H1 (cell line): ENCODE measurements at regions not wholly inside any gene's neighbourhood (a gene's known extent, or its start where the extent isn't known, plus 50 kb on each side); places are given as distances from the start of the nearest gene placed in this dataset.

ENCODE experiments used
- CTCF ChIA-PET: fragments of 300-600 bp; sonication (Branson Sonifier 250); formaldehyde crosslinking; loops from one replicate; lab custom pipeline; 2021; ENCODE audit not compliant: partially characterized antibody; lab: Charles Lee
- POLR2A ChIA-PET: fragments of 300-600 bp; sonication (Branson Sonifier 250); formaldehyde crosslinking; loops from one replicate; lab custom pipeline; 2021; ENCODE audit warnings: inconsistent platforms; ENCODE audit not compliant: partially characterized antibody; lab: Charles Lee
- DNase-seq, 2 experiments: peaks; one replicate each; pipeline versions ENCODE4 v3.0.0 to v3.0.0-alpha.2; 2010 to 2022; ENCODE audit warnings: low spot score in 2 of 2, low read depth in 1 of 2, mixed read lengths in 1 of 2
- FAIRE-seq: peaks from 2 replicates; lab custom pipeline; 2011; peaks lifted over from hg19 to GRCh38; lab: Jason Lieb, UNC
- H2AFZ ChIP-seq: 2 replicates; pipeline ENCODE4 v1.8.1; 2012; ENCODE audit warnings: low read length, inconsistent platforms
- H2AK5ac ChIP-seq: 2 replicates; pipeline ENCODE4 v1.6.1; 2013; ENCODE audit warnings: low read depth, low read length
- H2BK120ac ChIP-seq: replicated peaks from 2 replicates; pipeline ENCODE3; 2013; ENCODE audit warnings: low read depth, low read length, inconsistent platforms
- H2BK12ac ChIP-seq: 2 replicates; pipeline ENCODE4 v1.6.1; 2013; ENCODE audit warnings: low read depth, low read length
- H2BK15ac ChIP-seq: 2 replicates; pipeline ENCODE4 v1.6.1; 2013; ENCODE audit warnings: low read length
- H2BK20ac ChIP-seq: 2 replicates; pipeline ENCODE4 v1.6.1; 2013; ENCODE audit warnings: low read length
- H2BK5ac ChIP-seq: 2 replicates; pipeline ENCODE4 v1.6.1; 2013; ENCODE audit warnings: low read depth, low read length
- H3K14ac ChIP-seq: 2 replicates; pipeline ENCODE4 v1.6.1; 2013; ENCODE audit warnings: inconsistent platforms; ENCODE audit not compliant: insufficient read length
- H3K18ac ChIP-seq: 2 replicates; pipeline ENCODE4 v1.6.1; 2013; ENCODE audit warnings: low read length; ENCODE audit errors: extremely low read depth
- H3K23ac ChIP-seq: 2 replicates; pipeline ENCODE4 v1.6.1; 2013; ENCODE audit warnings: inconsistent platforms; ENCODE audit not compliant: insufficient read length
- H3K23me2 ChIP-seq: 2 replicates; pipeline ENCODE4 v1.6.1; 2013; ENCODE audit warnings: low read depth, low read length
- H3K27ac ChIP-seq: 2 replicates; pipeline ENCODE4 v1.6.1; 2011; ENCODE audit warnings: low read depth, low read length, inconsistent platforms
- H3K27me3 ChIP-seq, 4 experiments: replicated peaks in 1 of 4; 1 replicate in 1 of 4; 2 replicates in 3 of 4; pipeline versions ENCODE4 v1.6.1 to v1.8.1; 2011 to 2013; ENCODE audit warnings: low read length in 3 of 4, mild to moderate bottlenecking in 3 of 4, inconsistent platforms in 2 of 4, mixed read lengths in 2 of 4, moderate library complexity in 1 of 4; ENCODE audit not compliant: control insufficient read depth in 3 of 4, insufficient read depth in 3 of 4; ENCODE audit errors: extremely low read depth in 1 of 4
- H3K36me3 ChIP-seq, 4 experiments: 2 replicates each; pipeline versions ENCODE4 v1.6.1 to v1.8.1; 2011 to 2013; ENCODE audit warnings: mild to moderate bottlenecking in 4 of 4, low read length in 3 of 4, moderate library complexity in 2 of 4, control low read depth in 1 of 4, inconsistent platforms in 1 of 4; ENCODE audit not compliant: insufficient read depth in 4 of 4, control insufficient read depth in 2 of 4
- H3K4ac ChIP-seq: replicated peaks from 2 replicates; pipeline ENCODE3; 2013; ENCODE audit warnings: low read length, low read depth, mixed read lengths, inconsistent platforms; ENCODE audit not compliant: insufficient read length
- H3K4me1 ChIP-seq, 4 experiments: replicated peaks in 1 of 4; 1 replicate in 1 of 4; 2 replicates in 3 of 4; pipeline versions ENCODE4 v1.6.1 to v1.8.1; 2011 to 2013; ENCODE audit warnings: low read length in 3 of 4, inconsistent platforms in 2 of 4, mixed read lengths in 1 of 4; ENCODE audit not compliant: insufficient read depth in 4 of 4, control insufficient read depth in 3 of 4
- H3K4me2 ChIP-seq, 2 experiments: 2 replicates each; pipeline versions ENCODE4 v1.6.1 to v1.8.1; 2011 to 2013; ENCODE audit warnings: low read depth in 2 of 2, low read length in 2 of 2, control low read depth in 1 of 2, inconsistent platforms in 1 of 2, mild to moderate bottlenecking in 1 of 2; ENCODE audit not compliant: insufficient read depth in 1 of 2
- H3K4me3 ChIP-seq, 4 experiments: fragments of 200-600, 300-600 bp in 1 of 4; sonication (generic), shearing (Covaris generic), sonication (Bioruptor Twin) in 1 of 4; 2 replicates each; pipeline versions ENCODE4 v1.5.1 to v1.8.1; 2011 to 2016; ENCODE audit warnings: low read length in 4 of 4, low read depth in 3 of 4, control low read depth in 2 of 4, inconsistent platforms in 2 of 4, mild to moderate bottlenecking in 2 of 4, mixed read lengths in 1 of 4, moderate library complexity in 1 of 4; ENCODE audit not compliant: insufficient read depth in 2 of 4; ENCODE audit errors: extremely low read depth in 1 of 4
- H3K56ac ChIP-seq: replicated peaks from 2 replicates; pipeline ENCODE3; 2013; ENCODE audit warnings: low read depth, mild to moderate bottlenecking, mixed read lengths, low read length, inconsistent platforms; ENCODE audit not compliant: insufficient read length
- H3K79me1 ChIP-seq: 2 replicates; pipeline ENCODE4 v1.6.1; 2013; ENCODE audit warnings: low read depth, low read length, control low read depth
- H3K79me2 ChIP-seq, 2 experiments: 2 replicates each; pipeline versions ENCODE4 v1.6.1 to v1.8.1; 2012 to 2013; ENCODE audit warnings: low read length in 2 of 2, mild to moderate bottlenecking in 2 of 2, inconsistent platforms in 1 of 2; ENCODE audit not compliant: insufficient read depth in 2 of 2, control insufficient read depth in 1 of 2
- H3K9ac ChIP-seq, 4 experiments: replicated peaks in 1 of 4; 1 replicate in 1 of 4; 2 replicates in 3 of 4; pipeline versions ENCODE4 v1.6.1 to v1.8.1; 2011 to 2013; ENCODE audit warnings: low read depth in 3 of 4, low read length in 3 of 4, control low read depth in 2 of 4, mild to moderate bottlenecking in 2 of 4, moderate library complexity in 2 of 4, inconsistent platforms in 1 of 4; ENCODE audit errors: extremely low read depth in 1 of 4
- H3K9me3 ChIP-seq, 2 experiments: 2 replicates each; pipeline versions ENCODE4 v1.6.1 to v1.8.1; 2012 to 2013; ENCODE audit warnings: mild to moderate bottlenecking in 2 of 2, moderate library complexity in 2 of 2, control low read depth in 1 of 2, inconsistent platforms in 1 of 2, low read depth in 1 of 2, low read length in 1 of 2, mixed read lengths in 1 of 2; ENCODE audit not compliant: insufficient read depth in 2 of 2
- H4K20me1 ChIP-seq, 2 experiments: replicated peaks in 1 of 2; 2 replicates each; pipeline versions ENCODE3 to v1.8.1; 2011 to 2013; ENCODE audit warnings: inconsistent platforms in 2 of 2, low read length in 2 of 2, mild to moderate bottlenecking in 1 of 2; ENCODE audit not compliant: insufficient read depth in 2 of 2, control insufficient read depth in 1 of 2
- H4K5ac ChIP-seq: 2 replicates; pipeline ENCODE4 v1.6.1; 2013; ENCODE audit warnings: low read length, low read depth, mixed read lengths, inconsistent platforms; ENCODE audit not compliant: insufficient read length
- H4K8ac ChIP-seq: 2 replicates; pipeline ENCODE4 v1.8.0; 2013; ENCODE audit warnings: mild to moderate bottlenecking, moderate library complexity, low read length, inconsistent platforms; ENCODE audit not compliant: insufficient read depth; ENCODE audit errors: extremely low read depth
- H4K91ac ChIP-seq: replicated peaks from 2 replicates; pipeline ENCODE3; 2013; ENCODE audit warnings: low read length, mixed read lengths, inconsistent platforms; ENCODE audit not compliant: insufficient read length
- CTCF ChIP-seq, 3 experiments: IDR thresholded peaks; 1 replicate in 2 of 3; 2 replicates in 1 of 3; pipeline versions ENCODE4 v1.5.1 to v1.6.1; 2011; ENCODE audit warnings: low read length in 3 of 3, mild to moderate bottlenecking in 3 of 3, inconsistent platforms in 2 of 3, low read depth in 1 of 3, moderate library complexity in 1 of 3; ENCODE audit not compliant: insufficient read depth in 1 of 3; ENCODE audit errors: control extremely low read depth in 1 of 3
- EP300 ChIP-seq, 2 experiments: IDR thresholded peaks; 1 replicate in 1 of 2; 2 replicates in 1 of 2; pipeline ENCODE4 v1.6.1; 2011 to 2012; ENCODE audit warnings: low read depth in 2 of 2, low read length in 2 of 2, mild to moderate bottlenecking in 2 of 2, borderline replicate concordance in 1 of 2, inconsistent platforms in 1 of 2, moderate library complexity in 1 of 2
- EZH2 ChIP-seq: fragments of 200-600 bp; sonication (generic); IDR thresholded peaks from 2 replicates; pipeline ENCODE4 v1.7.1; 2012; ENCODE audit warnings: low read depth, mild to moderate bottlenecking, moderate library complexity, low read length, inconsistent platforms; ENCODE audit not compliant: severe bottlenecking
- KDM1A ChIP-seq: fragments of 200-600, 300-600 bp; sonication (generic); IDR thresholded peaks from 2 replicates; pipeline ENCODE4 v1.7.1; 2016; ENCODE audit warnings: mild to moderate bottlenecking, low read length, borderline replicate concordance
- TEAD4 ChIP-seq: IDR thresholded peaks from 2 replicates; pipeline ENCODE4 v1.6.1; 2012; ENCODE audit warnings: low read depth, low read length, inconsistent platforms, mixed read lengths
- WGBS, 2 experiments: shearing (Covaris generic) in 1 of 2; methylation state at CpG; one replicate each; pipeline versions ENCODE4 v1.1.6 to v1.1.7; 2013 to 2015; ENCODE audit warnings: low lambda C conversion rate in 2 of 2, mixed read lengths in 2 of 2, inconsistent platforms in 1 of 2, low coverage in 1 of 2, missing lambda C conversion rate in 1 of 2; ENCODE audit not compliant: insufficient replicate concordance in 2 of 2, insufficient coverage in 1 of 2, insufficient read length in 1 of 2; ENCODE audit errors: extremely low coverage in 1 of 2, missing lambda C conversion rate in 1 of 2; 5-methylcytosine and 5-hydroxymethylcytosine counted together

- Histone ChIP-seq H3K9ac (no peak overlapping the region), H3K27ac (no peak overlapping the region), H3K23me2 (no peaks in the 10 kb centered on the region), H3K79me1 (no peaks in the 10 kb centered on the region), H2AK5ac (no peak overlapping the region), H3K27me3 (no peaks in the 10 kb centered on the region), H4K20me1 (no peaks in the 10 kb centered on the region), H2BK12ac (no peak overlapping the region), H3K36me3 (no peaks in the 10 kb centered on the region), H2AFZ (no peak overlapping the region), H3K4me2 (no peak overlapping the region), H2BK120ac (no peak overlapping the region), H2BK15ac (no peak overlapping the region), H3K23ac (no peak overlapping the region), H3K79me2 (no peaks in the 10 kb centered on the region), H2BK20ac (no peak overlapping the region), H4K8ac (no peak overlapping the region), H4K5ac (no peak overlapping the region), H3K18ac (no peak overlapping the region), H3K4ac (no peak overlapping the region), H3K14ac (no peak overlapping the region), H3K56ac (no peak overlapping the region), H3K9me3 (no peaks in the 10 kb centered on the region), H4K91ac (no peak overlapping the region), H3K4me1 (peaks cover 0 to 2% (median 0%) of the 10 kb centered on the region in 4 experiments; a peak in 1 of 7 replicates), H3K4me3 (no peak overlapping the region), H2BK5ac (no peak overlapping the region)
- CTCF ChIA-PET: interaction anchor here (1.4 kb wide), 1 partner anchor 92 kb away, joined by 3 read pairs; no protein-coding TSS in a partner anchor
- TF ChIP-seq TEAD4 (no peak), CTCF (IDR thresholded peaks at IDR 0.05; ENCODE audit: control extremely low read depth in 1 of 3, insufficient read depth in 1 of 3, low read depth in 1 of 3, low read length in 3 of 3) (no peak), EZH2 (no peak), EP300 (IDR thresholded peaks at IDR 0.05; ENCODE audit: borderline replicate concordance in 1 of 2, low read depth in 2 of 2, low read length in 2 of 2) (no peak), KDM1A (no peak)
- POLR2A ChIA-PET: no interaction called here
- WGBS, 2 experiments: 83% methylated on average over 1 of the region's 1 CpG; no CpG with 5 or more reads in 1 of the 2 experiments
- DNase-seq: no peak
- no peak for FAIRE-seq
Observed at GRCh38 chr2:196256585-196256984, 85.2 kb upstream of the STK17B start.
